HepG2 (cell line): ENCODE measurements at regions not wholly inside any gene's neighbourhood (a gene's known extent, or its start where the extent isn't known, plus 50 kb on each side); places are given as distances from the start of the nearest gene placed in this dataset.

Experiments used
- BHLHE40 ChIP-seq: IDR thresholded peaks from 2 replicates; pipeline ENCODE4 v1.6.1; 2011; ENCODE audit warnings: low read length, improper control_type of control experiment
- GTF3A ChIP-seq: sonication (generic); formaldehyde crosslinking; conservative IDR thresholded peaks from 2 replicates; pipeline ENCODE4 v1.4.0; 2020; ENCODE audit warnings: mild to moderate bottlenecking, missing genetic modification reagents
- HDAC2 ChIP-seq: sonication (generic); formaldehyde crosslinking; IDR thresholded peaks from 2 replicates; pipeline ENCODE4 v1.4.0; 2020; ENCODE audit warnings: missing genetic modification reagents
- ISX ChIP-seq: sonication (generic); formaldehyde crosslinking; conservative IDR thresholded peaks from 2 replicates; pipeline ENCODE4 v1.5.0; 2020; ENCODE audit warnings: missing genetic modification reagents
- KAT2B ChIP-seq: fragments of 150-350 bp; IDR thresholded peaks from 2 replicates; pipeline ENCODE4 v1.6.1; 2014; ENCODE audit warnings: low read depth, low read length, borderline replicate concordance
- KLF13 ChIP-seq: sonication (generic); formaldehyde crosslinking; IDR thresholded peaks from 2 replicates; pipeline ENCODE4 v1.4.0; 2020; ENCODE audit warnings: mild to moderate bottlenecking, missing genetic modification reagents
- MIXL1 ChIP-seq: IDR thresholded peaks from 2 replicates; pipeline ENCODE4 v1.6.1; 2016
- ONECUT2 ChIP-seq: sonication (generic); formaldehyde crosslinking; IDR thresholded peaks from 2 replicates; pipeline ENCODE4 v1.4.0; 2020; ENCODE audit warnings: missing genetic modification reagents
- POLR2G ChIP-seq: fragments of 200-400 bp; formaldehyde crosslinking; IDR thresholded peaks from 2 replicates; pipeline ENCODE4 v1.6.1; 2018; ENCODE audit warnings: mild to moderate bottlenecking, low read depth, low read length, moderate library complexity
- SMAD1 ChIP-seq: sonication (generic); formaldehyde crosslinking; IDR thresholded peaks from 2 replicates; pipeline ENCODE4 v1.4.0; 2020; ENCODE audit warnings: missing genetic modification reagents, low read depth, mild to moderate bottlenecking, borderline replicate concordance
- SMC3 ChIP-seq: IDR thresholded peaks from 2 replicates; pipeline ENCODE4 v1.6.1; 2011; ENCODE audit warnings: low read length, improper control_type of control experiment
- STAG1 ChIP-seq: sonication (generic); formaldehyde crosslinking; IDR thresholded peaks from 2 replicates; pipeline ENCODE4 v1.4.0; 2020; ENCODE audit warnings: missing genetic modification reagents
- TEAD3 ChIP-seq: optimal IDR thresholded peaks from 2 replicates; pipeline ENCODE3; 2016; ENCODE audit warnings: borderline replicate concordance
- ZNF33A ChIP-seq: sonication (generic); formaldehyde crosslinking; IDR thresholded peaks from 2 replicates; pipeline ENCODE4 v1.5.1; 2020; ENCODE audit warnings: missing genetic modification reagents, mild to moderate bottlenecking, moderate library complexity, borderline replicate concordance
- ZNF552 ChIP-seq: sonication (generic); formaldehyde crosslinking; IDR thresholded peaks from 2 replicates; pipeline ENCODE4 v1.9.0; 2022; ENCODE audit warnings: missing genetic modification reagents, mild to moderate bottlenecking, borderline replicate concordance
- ZNF891 ChIP-seq: sonication (generic); formaldehyde crosslinking; IDR thresholded peaks from 2 replicates; pipeline ENCODE4 v1.5.0; 2020; ENCODE audit warnings: mild to moderate bottlenecking, missing genetic modification reagents
- ZSCAN30 ChIP-seq: sonication (generic); formaldehyde crosslinking; IDR thresholded peaks from 2 replicates; pipeline ENCODE4 v1.5.0; 2020; ENCODE audit warnings: mild to moderate bottlenecking, missing genetic modification reagents
- TF ChIP-seq, protein P1 (sequence below): sonication (generic); formaldehyde crosslinking; IDR thresholded peaks from 2 replicates; pipeline ENCODE4 v1.4.0; 2020; ENCODE audit warnings: mild to moderate bottlenecking, low read depth, missing genetic modification reagents
- TF ChIP-seq, protein P2 (sequence below): sonication (generic); formaldehyde crosslinking; IDR thresholded peaks from 2 replicates; pipeline ENCODE4 v1.4.0; 2020; ENCODE audit warnings: mild to moderate bottlenecking, missing genetic modification reagents
- TF ChIP-seq, protein P3 (sequence below): sonication (generic); formaldehyde crosslinking; IDR thresholded peaks from 2 replicates; pipeline ENCODE4 v1.9.0; 2021; ENCODE audit warnings: mild to moderate bottlenecking, missing genetic modification reagents
- TF ChIP-seq, protein P4 (sequence below): sonication (generic); formaldehyde crosslinking; IDR thresholded peaks from 2 replicates; pipeline ENCODE4 v1.4.0; 2020; ENCODE audit warnings: missing genetic modification reagents
- TF ChIP-seq, protein P5 (sequence below): sonication (generic); formaldehyde crosslinking; IDR thresholded peaks from 2 replicates; pipeline ENCODE4 v1.8.1; 2023; ENCODE audit warnings: mild to moderate bottlenecking, inconsistent platforms, moderate library complexity, missing genetic modification reagents, borderline replicate concordance

DNA sequence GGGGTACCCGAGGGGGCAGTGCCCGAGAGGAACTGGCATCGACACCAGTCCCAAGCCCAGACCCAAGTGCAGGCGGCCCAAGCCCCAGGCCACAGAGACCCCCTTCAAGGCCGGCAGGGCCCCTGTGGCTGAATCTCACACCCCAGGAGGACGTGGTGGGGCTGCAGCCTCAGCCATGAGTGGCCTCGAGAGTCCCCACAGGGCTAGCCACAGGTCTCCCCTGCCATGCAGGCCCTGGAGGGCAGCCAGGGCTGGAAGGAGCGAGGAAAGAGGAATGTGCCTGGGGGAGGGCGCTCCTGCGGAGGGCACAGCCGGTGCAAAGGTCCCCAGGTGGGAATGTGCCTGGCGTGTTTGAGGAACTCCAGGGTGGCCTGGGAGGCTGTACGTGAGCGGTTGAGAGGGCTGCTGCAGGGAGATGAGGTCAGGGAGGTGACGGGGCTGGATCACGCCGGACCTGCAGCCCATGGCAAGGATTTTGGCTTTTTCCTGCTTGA lies 86.1 kb downstream of the NCOR2 start (continued):
- TF ChIP-seq ZNF552 (CRISPR knock-in tag) (no peak), ISX (CRISPR knock-in tag) (no peak), ZNF891 (CRISPR knock-in tag) (no peak), STAG1 (CRISPR knock-in tag) (0 out of 2 replicates have a peak, but pooled peaks have one; percentile 10), ZSCAN30 (CRISPR knock-in tag) (no peak), BHLHE40 (no peak), SMC3 (no peak), TEAD3 (CRISPR knock-in tag) (peak; percentile 95), GTF3A (0 out of 2 replicates have a peak, but pooled peaks have one; percentile 39), ONECUT2 (CRISPR knock-in tag) (no peak), MIXL1 (CRISPR knock-in tag) (no peak), ZNF33A (no peak), POLR2G (no peak), KAT2B (no peak), KLF13 (CRISPR knock-in tag) (no peak), HDAC2 (CRISPR knock-in tag) (peak; percentile 75), SMAD1 (CRISPR knock-in tag) (no peak)
- TF ChIP-seq, protein P1, sequence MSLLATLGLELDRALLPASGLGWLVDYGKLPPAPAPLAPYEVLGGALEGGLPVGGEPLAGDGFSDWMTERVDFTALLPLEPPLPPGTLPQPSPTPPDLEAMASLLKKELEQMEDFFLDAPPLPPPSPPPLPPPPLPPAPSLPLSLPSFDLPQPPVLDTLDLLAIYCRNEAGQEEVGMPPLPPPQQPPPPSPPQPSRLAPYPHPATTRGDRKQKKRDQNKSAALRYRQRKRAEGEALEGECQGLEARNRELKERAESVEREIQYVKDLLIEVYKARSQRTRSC (CRISPR knock-in tag): no peak
- TF ChIP-seq, protein P2, sequence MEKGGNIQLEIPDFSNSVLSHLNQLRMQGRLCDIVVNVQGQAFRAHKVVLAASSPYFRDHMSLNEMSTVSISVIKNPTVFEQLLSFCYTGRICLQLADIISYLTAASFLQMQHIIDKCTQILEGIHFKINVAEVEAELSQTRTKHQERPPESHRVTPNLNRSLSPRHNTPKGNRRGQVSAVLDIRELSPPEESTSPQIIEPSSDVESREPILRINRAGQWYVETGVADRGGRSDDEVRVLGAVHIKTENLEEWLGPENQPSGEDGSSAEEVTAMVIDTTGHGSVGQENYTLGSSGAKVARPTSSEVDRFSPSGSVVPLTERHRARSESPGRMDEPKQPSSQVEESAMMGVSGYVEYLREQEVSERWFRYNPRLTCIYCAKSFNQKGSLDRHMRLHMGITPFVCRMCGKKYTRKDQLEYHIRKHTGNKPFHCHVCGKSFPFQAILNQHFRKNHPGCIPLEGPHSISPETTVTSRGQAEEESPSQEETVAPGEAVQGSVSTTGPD (CRISPR knock-in tag): no peak
- TF ChIP-seq, protein P3, sequence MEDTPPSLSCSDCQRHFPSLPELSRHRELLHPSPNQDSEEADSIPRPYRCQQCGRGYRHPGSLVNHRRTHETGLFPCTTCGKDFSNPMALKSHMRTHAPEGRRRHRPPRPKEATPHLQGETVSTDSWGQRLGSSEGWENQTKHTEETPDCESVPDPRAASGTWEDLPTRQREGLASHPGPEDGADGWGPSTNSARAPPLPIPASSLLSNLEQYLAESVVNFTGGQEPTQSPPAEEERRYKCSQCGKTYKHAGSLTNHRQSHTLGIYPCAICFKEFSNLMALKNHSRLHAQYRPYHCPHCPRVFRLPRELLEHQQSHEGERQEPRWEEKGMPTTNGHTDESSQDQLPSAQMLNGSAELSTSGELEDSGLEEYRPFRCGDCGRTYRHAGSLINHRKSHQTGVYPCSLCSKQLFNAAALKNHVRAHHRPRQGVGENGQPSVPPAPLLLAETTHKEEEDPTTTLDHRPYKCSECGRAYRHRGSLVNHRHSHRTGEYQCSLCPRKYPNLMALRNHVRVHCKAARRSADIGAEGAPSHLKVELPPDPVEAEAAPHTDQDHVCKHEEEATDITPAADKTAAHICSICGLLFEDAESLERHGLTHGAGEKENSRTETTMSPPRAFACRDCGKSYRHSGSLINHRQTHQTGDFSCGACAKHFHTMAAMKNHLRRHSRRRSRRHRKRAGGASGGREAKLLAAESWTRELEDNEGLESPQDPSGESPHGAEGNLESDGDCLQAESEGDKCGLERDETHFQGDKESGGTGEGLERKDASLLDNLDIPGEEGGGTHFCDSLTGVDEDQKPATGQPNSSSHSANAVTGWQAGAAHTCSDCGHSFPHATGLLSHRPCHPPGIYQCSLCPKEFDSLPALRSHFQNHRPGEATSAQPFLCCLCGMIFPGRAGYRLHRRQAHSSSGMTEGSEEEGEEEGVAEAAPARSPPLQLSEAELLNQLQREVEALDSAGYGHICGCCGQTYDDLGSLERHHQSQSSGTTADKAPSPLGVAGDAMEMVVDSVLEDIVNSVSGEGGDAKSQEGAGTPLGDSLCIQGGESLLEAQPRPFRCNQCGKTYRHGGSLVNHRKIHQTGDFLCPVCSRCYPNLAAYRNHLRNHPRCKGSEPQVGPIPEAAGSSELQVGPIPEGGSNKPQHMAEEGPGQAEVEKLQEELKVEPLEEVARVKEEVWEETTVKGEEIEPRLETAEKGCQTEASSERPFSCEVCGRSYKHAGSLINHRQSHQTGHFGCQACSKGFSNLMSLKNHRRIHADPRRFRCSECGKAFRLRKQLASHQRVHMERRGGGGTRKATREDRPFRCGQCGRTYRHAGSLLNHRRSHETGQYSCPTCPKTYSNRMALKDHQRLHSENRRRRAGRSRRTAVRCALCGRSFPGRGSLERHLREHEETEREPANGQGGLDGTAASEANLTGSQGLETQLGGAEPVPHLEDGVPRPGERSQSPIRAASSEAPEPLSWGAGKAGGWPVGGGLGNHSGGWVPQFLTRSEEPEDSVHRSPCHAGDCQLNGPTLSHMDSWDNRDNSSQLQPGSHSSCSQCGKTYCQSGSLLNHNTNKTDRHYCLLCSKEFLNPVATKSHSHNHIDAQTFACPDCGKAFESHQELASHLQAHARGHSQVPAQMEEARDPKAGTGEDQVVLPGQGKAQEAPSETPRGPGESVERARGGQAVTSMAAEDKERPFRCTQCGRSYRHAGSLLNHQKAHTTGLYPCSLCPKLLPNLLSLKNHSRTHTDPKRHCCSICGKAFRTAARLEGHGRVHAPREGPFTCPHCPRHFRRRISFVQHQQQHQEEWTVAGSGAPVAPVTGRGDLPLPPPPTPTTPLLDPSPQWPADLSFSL: no peak
- TF ChIP-seq, protein P4, sequence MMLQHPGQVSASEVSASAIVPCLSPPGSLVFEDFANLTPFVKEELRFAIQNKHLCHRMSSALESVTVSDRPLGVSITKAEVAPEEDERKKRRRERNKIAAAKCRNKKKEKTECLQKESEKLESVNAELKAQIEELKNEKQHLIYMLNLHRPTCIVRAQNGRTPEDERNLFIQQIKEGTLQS (CRISPR knock-in tag): no peak
- TF ChIP-seq, protein P5, sequence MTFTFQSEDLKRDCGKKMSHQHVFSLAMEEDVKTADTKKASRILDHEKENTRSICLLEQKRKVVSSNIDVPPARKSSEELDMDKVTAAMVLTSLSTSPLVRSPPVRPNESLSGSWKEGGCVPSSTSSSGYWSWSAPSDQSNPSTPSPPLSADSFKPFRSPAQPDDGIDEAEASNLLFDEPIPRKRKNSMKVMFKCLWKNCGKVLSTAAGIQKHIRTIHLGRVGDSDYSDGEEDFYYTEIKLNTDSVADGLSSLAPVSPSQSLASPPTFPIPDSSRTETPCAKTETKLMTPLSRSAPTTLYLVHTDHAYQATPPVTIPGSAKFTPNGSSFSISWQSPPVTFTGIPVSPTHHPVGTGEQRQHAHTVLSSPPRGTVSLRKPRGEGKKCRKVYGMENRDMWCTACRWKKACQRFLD (CRISPR knock-in tag): no peak
